ENCODE measurements at regions not wholly inside any gene's neighbourhood (a gene's known extent, or its start where the extent isn't known, plus 50 kb on each side); places are given as distances from the start of the nearest gene placed in this dataset.

- no TSS peak for BruUV-seq (replicated peaks)
Measured at GRCh38 chr14:43285575-43285974, 1221.5 kb downstream of the FSCB start.

More at GRCh38 chr14:43285575-43285974, 1221.5 kb downstream of the FSCB start:
- dilution Hi-C loops (cut with MboI; ENCODE audit: extremely low pct_ligation_motif_present, low sequenced_read_pairs) (no loop called here), intact Hi-C loops (cut with micrococcal nuclease) (no loop called here)
- Histone ChIP-seq H3K27me3 (ENCODE audit: control insufficient read depth in 2 of 2, insufficient read depth in 2 of 2, low read length in 2 of 2) (no peaks in the 10 kb centered on the region), H4K20me1 (replicated peaks; ENCODE audit: control insufficient read depth, extremely low read depth, insufficient read depth, low read length) (no peaks in the 10 kb centered on the region), H3K27ac (ENCODE audit: insufficient read depth, low read depth, low read length) (no peak overlapping the region), H3K36me3 (ENCODE audit: control insufficient read depth in 2 of 2, extremely low read depth in 1 of 2, insufficient read depth in 2 of 2, low read length in 2 of 2) (no peaks in the 10 kb centered on the region), H3K4me3 (replicated peaks in 1 of 3; ENCODE audit: insufficient read depth in 1 of 3, low read depth in 1 of 3, low read length in 3 of 3) (no peak overlapping the region), H3K9ac (replicated peaks; ENCODE audit: extremely low read depth, insufficient read depth, low read length) (no peak overlapping the region), H3K9me3 (replicated peaks; ENCODE audit: control insufficient read depth, insufficient read depth, low read length) (peaks cover 7% of the 10 kb centered on the region), H3K4me2 (ENCODE audit: insufficient read depth, low read length) (no peak overlapping the region), H2AFZ (ENCODE audit: low read depth, low read length) (no peak overlapping the region), H3K9me1 (replicated peaks; ENCODE audit: control insufficient read depth, extremely low read depth, insufficient read depth, low read length) (no peaks in the 10 kb centered on the region), H3K4me1 (ENCODE audit: control insufficient read depth, extremely low read depth, insufficient read depth, low read length) (no peaks in the 10 kb centered on the region), H3K79me2 (ENCODE audit: control insufficient read depth, insufficient read depth, low read length) (no peaks in the 10 kb centered on the region)
- no peak for DNase-seq (ENCODE audit: low read depth, low spot score)
- ChIA-PET CTCF (no interaction called here), POLR2A (no interaction called here)
- TF ChIP-seq POLR2A (IDR thresholded peaks at IDR 0.05; ENCODE audit: low read depth, low read length) = no peak
- no peak for TF ChIP-seq JUN (IDR thresholded peaks at IDR 0.05; ENCODE audit: borderline replicate concordance, insufficient read depth, insufficient read length, low read depth)
- TF ChIP-seq EZH2 (IDR thresholded peaks at IDR 0.05; ENCODE audit: borderline replicate concordance, low read depth, low read length, severe bottlenecking) = no peak
- no peak for TF ChIP-seq POLR2AphosphoS5 (IDR thresholded peaks at IDR 0.05; ENCODE audit: insufficient read depth, low read depth, low read length)
- TF ChIP-seq MAX (IDR thresholded peaks at IDR 0.05; ENCODE audit: insufficient read depth, insufficient read length) = no peak
- no peak for TF ChIP-seq GATA2 (IDR thresholded peaks at IDR 0.05; ENCODE audit: insufficient read depth, insufficient read length, low read depth, low read length)
- TF ChIP-seq, protein P1, sequence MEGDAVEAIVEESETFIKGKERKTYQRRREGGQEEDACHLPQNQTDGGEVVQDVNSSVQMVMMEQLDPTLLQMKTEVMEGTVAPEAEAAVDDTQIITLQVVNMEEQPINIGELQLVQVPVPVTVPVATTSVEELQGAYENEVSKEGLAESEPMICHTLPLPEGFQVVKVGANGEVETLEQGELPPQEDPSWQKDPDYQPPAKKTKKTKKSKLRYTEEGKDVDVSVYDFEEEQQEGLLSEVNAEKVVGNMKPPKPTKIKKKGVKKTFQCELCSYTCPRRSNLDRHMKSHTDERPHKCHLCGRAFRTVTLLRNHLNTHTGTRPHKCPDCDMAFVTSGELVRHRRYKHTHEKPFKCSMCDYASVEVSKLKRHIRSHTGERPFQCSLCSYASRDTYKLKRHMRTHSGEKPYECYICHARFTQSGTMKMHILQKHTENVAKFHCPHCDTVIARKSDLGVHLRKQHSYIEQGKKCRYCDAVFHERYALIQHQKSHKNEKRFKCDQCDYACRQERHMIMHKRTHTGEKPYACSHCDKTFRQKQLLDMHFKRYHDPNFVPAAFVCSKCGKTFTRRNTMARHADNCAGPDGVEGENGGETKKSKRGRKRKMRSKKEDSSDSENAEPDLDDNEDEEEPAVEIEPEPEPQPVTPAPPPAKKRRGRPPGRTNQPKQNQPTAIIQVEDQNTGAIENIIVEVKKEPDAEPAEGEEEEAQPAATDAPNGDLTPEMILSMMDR (IDR thresholded peaks at IDR 0.05; ENCODE audit: extremely low read depth in 1 of 2, insufficient read depth in 1 of 2, low read depth in 1 of 2, low read length in 2 of 2) = no peak
- no peak for TF ChIP-seq FOS (IDR thresholded peaks at IDR 0.05; ENCODE audit: borderline replicate concordance, insufficient read depth, low read length)
- TF ChIP-seq MYC (IDR thresholded peaks at IDR 0.05; ENCODE audit: low read depth, low read length) = no peak
- no peak for FAIRE-seq

Data from endothelial cell of umbilical vein (primary cell).